KG1 (cell line): ENCODE measurements at regions not wholly inside any gene's neighbourhood (a gene's known extent, or its start where the extent isn't known, plus 50 kb on each side); places are given as distances from the start of the nearest gene placed in this dataset.
"Not testable (repeated sequence)": the region's sequence is repeated elsewhere in the genome, so short reads cannot be mapped to it uniquely, and the experiment has no call there.

ENCODE experiments used
- DNase-seq: peaks from one replicate; lab custom pipeline; 2025; lab: John Stamatoyannopoulos, UW

DNA sequence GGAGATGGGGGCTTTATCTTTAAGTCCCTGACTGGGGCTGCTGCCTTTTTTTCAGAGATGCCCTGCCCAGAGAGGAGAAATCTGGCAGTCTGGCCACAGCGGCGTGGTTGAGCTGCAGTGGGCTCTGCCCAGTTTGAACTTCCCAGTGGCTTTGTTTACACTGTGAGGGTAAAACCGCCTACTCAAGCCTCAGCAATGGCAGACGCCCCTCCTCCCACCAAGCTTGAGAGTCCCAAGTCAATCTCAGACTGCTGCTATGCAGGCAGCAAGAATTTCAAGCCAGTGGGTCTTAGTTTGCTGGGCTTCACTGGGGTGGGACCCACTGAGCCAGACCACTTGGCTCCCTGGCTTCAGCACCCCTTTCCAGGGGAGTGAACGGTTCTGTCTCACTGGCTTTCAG lies 76.4 kb upstream of the DNAJC1 start:
- DNase-seq, result not testable (repeated sequence)

- DNase-seq, result no peak
Measured at GRCh38 chr10:22071332-22071731, 67.8 kb upstream of the DNAJC1 start.

DNA sequence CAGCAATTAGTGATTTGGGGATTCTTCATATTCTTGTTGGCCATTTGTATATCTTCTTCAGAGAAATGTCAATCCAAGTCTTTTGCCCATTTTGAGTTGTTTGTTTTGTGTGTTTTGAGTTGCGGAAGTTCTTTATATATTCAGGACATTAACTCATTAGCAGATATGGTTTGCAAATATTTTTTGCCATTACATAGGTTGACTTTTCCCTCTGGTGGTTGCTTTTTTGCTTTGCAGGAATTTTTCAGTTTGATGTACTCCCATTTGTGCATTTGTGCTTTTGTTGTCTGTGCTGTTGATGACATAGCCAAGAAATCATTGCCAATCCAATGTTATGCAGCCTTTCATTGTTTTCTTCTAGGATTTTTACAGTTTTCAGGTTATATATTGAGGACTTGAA lies 63.6 kb upstream of the DNAJC1 start:
- no peak for DNase-seq

DNA sequence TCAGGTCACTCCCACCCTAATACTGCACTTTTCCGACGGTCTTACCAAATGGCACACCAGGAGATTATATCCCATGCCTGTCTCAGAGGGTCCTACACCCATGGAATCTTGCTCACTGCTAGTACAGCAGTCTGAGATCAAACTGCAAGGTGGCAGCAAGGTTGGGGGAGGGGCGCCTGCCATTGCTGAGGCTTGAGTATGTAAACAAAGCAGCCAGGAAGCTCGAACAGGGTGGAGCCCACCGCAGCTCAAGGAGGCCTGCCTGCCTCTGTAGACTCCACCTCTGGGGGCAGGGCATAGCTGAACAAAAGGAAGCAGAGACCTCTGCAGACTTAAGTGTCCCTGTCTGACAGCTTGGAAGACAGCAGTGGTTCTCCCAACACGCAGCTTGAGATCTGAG lies 57.5 kb upstream of the DNAJC1 start:
- DNase-seq, result not testable (repeated sequence)

GRCh38 chr10:22058201-22058600 lies 54.7 kb upstream of the DNAJC1 start:
- DNase-seq, result no peak

DNA sequence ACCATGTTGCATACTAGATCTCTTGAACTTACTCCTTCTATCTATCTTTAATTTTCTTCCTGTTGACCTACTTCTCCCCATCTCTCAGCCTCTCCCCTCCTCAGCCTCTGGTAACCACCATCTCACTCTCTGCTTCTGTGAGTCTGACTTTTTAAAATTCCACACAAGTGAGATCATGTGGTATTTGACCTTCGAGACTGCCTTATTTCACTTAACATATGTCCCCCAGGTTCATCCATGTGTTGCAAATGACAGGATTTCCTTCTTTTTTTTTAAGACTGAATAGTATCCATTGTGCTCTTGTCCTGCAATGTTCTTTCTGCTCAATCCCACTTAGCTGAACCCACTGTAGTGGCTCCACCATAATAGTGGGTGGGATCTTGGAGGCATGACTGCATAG lies 51.4 kb upstream of the DNAJC1 start:
- no peak for DNase-seq
